ENCODE measurements at regions not wholly inside any gene's neighbourhood (a gene's known extent, or its start where the extent isn't known, plus 50 kb on each side); places are given as distances from the start of the nearest gene placed in this dataset.
"Not testable (repeated sequence)": the region's sequence is repeated elsewhere in the genome, so short reads cannot be mapped to it uniquely, and the experiment has no call there.

GRCh38 chr9:75461183-75461582 lies 372.9 kb downstream of the OSTF1 start:
- no peak for DNase-seq (ENCODE audit: low spot score)

- no peak for DNase-seq (ENCODE audit: low spot score)
These were observed 374.6 kb downstream of the OSTF1 start for GRCh38 chr9:75462866-75463265.

- DNase-seq (ENCODE audit: low spot score), result no peak
These were observed 375.6 kb downstream of the OSTF1 start for GRCh38 chr9:75463871-75464270.

- no peak for DNase-seq (ENCODE audit: low spot score)
These were observed 376.4 kb downstream of the OSTF1 start for GRCh38 chr9:75464726-75465125.

- DNase-seq (ENCODE audit: low spot score), result peak; percentile 31
These were observed 378.8 kb downstream of the OSTF1 start for GRCh38 chr9:75467142-75467541.

- no peak for DNase-seq (ENCODE audit: low spot score)
These were observed 383.3 kb downstream of the OSTF1 start for GRCh38 chr9:75471549-75472114.

GRCh38 chr9:75482566-75482965 lies 394.3 kb downstream of the OSTF1 start:
- no peak for DNase-seq (ENCODE audit: low spot score)

GRCh38 chr9:75483636-75484035 lies 395.3 kb downstream of the OSTF1 start:
- DNase-seq (ENCODE audit: low spot score), result peak; percentile 48

- no peak for DNase-seq (ENCODE audit: low spot score)
These were observed 399.8 kb downstream of the OSTF1 start for GRCh38 chr9:75487856-75488718.

- DNase-seq (ENCODE audit: low spot score), result no peak
These were observed 400.4 kb downstream of the OSTF1 start for GRCh38 chr9:75488719-75489110.

GRCh38 chr9:75490326-75490725 lies 400.1 kb upstream of the PCSK5 start:
- no peak for DNase-seq (ENCODE audit: low spot score)

GRCh38 chr9:75491533-75491932 lies 398.9 kb upstream of the PCSK5 start:
- DNase-seq (ENCODE audit: low spot score), result no peak

- no peak for DNase-seq (ENCODE audit: low spot score)
These were observed 390.7 kb upstream of the PCSK5 start for GRCh38 chr9:75499812-75500211.

GRCh38 chr9:75500479-75500878 lies 390.0 kb upstream of the PCSK5 start:
- DNase-seq (ENCODE audit: low spot score), result no peak

- not testable (repeated sequence) for DNase-seq (ENCODE audit: low spot score)
These were observed 389.5 kb upstream of the PCSK5 start for GRCh38 chr9:75500940-75501339.

- no peak for DNase-seq (ENCODE audit: low spot score)
These were observed 385.8 kb upstream of the PCSK5 start for GRCh38 chr9:75504721-75505120.

GRCh38 chr9:75505654-75506053 lies 384.8 kb upstream of the PCSK5 start:
- no peak for DNase-seq (ENCODE audit: low spot score)

GRCh38 chr9:75529463-75529862 lies 361.0 kb upstream of the PCSK5 start:
- DNase-seq (ENCODE audit: low spot score), result no peak

- DNase-seq (ENCODE audit: low spot score), result no peak
These were observed 358.9 kb upstream of the PCSK5 start for GRCh38 chr9:75531588-75531987.

- no peak for DNase-seq (ENCODE audit: low spot score)
These were observed 358.0 kb upstream of the PCSK5 start for GRCh38 chr9:75532233-75533050.

- no peak for DNase-seq (ENCODE audit: low spot score)
These were observed 350.9 kb upstream of the PCSK5 start for GRCh38 chr9:75539523-75539922.

- no peak for DNase-seq (ENCODE audit: low spot score)
These were observed 350.3 kb upstream of the PCSK5 start for GRCh38 chr9:75540185-75540584.

- no peak for DNase-seq (ENCODE audit: low spot score)
These were observed 348.7 kb upstream of the PCSK5 start for GRCh38 chr9:75541734-75542133.
